Endothelial cell of umbilical vein (primary cell): ENCODE measurements at regions not wholly inside any gene's neighbourhood (a gene's known extent, or its start where the extent isn't known, plus 50 kb on each side); places are given as distances from the start of the nearest gene placed in this dataset.

Experiments
- CTCF ChIP-seq, 2 donors: IDR thresholded peaks; 1 replicate in 1 of 2; 2 replicates in 1 of 2; pipeline ENCODE4 v1.5.1; 2011; ENCODE audit warnings: low read length in 2 of 2, mild to moderate bottlenecking in 2 of 2, moderate library complexity in 2 of 2, control low read depth in 1 of 2, inconsistent platforms in 1 of 2, low read depth in 1 of 2; ENCODE audit not compliant: insufficient read depth in 1 of 2; ENCODE audit errors: extremely low read depth in 1 of 2
- GATA2 ChIP-seq: IDR thresholded peaks from 2 replicates; pipeline ENCODE4 v1.7.0; 2011; ENCODE audit warnings: low read depth, mild to moderate bottlenecking, moderate library complexity, mixed read lengths, low read length; ENCODE audit not compliant: insufficient read length, insufficient read depth
- MAX ChIP-seq: IDR thresholded peaks from 2 replicates; pipeline ENCODE4 v1.6.1; 2011; ENCODE audit not compliant: insufficient read depth, insufficient read length
- MYC ChIP-seq: IDR thresholded peaks from one replicate; pipeline ENCODE4 v1.6.1; 2011; ENCODE audit warnings: mild to moderate bottlenecking, low read depth, low read length
- POLR2A ChIP-seq: IDR thresholded peaks from 2 replicates; pipeline ENCODE4 v1.6.1; 2012; ENCODE audit warnings: low read depth, mild to moderate bottlenecking, control low read depth, low read length
- POLR2AphosphoS5 ChIP-seq: IDR thresholded peaks from 2 replicates; pipeline ENCODE4 v1.6.1; 2012; ENCODE audit warnings: low read depth, mild to moderate bottlenecking, control low read depth, low read length, moderate library complexity; ENCODE audit not compliant: insufficient read depth

GRCh38 chr6:158911746-158912480 lies 88.1 kb downstream of the RSPH3 start:
- TF ChIP-seq POLR2A (no peak), CTCF (IDR thresholded peaks at IDR 0.05; ENCODE audit: extremely low read depth in 1 of 2, insufficient read depth in 1 of 2, low read depth in 1 of 2, low read length in 2 of 2) (no peak), POLR2AphosphoS5 (no peak), MYC (no peak), GATA2 (no peak), MAX (no peak)
